ENCODE measurements at regions not wholly inside any gene's neighbourhood (a gene's known extent, or its start where the extent isn't known, plus 50 kb on each side); places are given as distances from the start of the nearest gene placed in this dataset.

GRCh38 chr11:127304634-127305033, 304.1 kb upstream of the KIRREL3 start:
- no peak for DNase-seq (ENCODE audit: low spot score)

DNA sequence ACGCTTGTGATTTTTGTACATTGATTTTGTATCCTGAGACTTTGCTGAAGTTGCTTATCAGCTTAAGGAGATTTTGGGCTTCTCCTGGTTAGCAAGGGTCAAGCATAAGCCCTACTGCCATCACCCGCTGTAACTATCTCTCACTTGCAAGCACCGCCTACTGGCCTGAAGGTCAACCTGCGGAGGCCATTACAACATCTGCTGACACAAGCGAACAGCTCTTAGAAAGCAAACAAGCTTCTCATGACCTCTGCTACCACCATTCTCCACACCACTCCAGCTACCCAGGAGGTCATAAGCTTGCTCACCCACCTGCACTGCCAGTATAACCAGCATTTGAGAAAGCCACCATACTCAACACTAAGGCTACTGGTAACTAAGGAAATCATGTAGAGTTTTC, 288.4 kb upstream of the KIRREL3 start:
- DNase-seq (ENCODE audit: low spot score): no peak

DNA sequence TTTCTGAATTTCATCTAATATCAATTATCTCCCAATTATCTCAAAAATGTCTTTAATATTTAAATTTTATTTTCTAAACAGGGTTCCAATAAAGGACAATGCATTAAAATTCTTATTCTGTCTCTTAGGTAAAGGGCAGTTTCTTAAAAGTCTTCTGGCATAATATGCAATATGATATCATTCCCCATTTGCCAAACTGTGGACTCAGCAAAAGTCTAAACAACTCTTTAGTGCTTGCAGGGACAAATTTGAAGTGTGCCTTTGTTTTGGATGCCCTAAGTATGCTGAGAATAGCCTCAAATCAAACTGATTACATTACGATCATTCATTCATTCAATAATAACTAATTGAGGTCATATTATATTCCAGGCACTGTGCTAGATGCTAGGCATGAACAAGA, 281.0 kb upstream of the KIRREL3 start:
- no peak for DNase-seq (ENCODE audit: low spot score)

DNA sequence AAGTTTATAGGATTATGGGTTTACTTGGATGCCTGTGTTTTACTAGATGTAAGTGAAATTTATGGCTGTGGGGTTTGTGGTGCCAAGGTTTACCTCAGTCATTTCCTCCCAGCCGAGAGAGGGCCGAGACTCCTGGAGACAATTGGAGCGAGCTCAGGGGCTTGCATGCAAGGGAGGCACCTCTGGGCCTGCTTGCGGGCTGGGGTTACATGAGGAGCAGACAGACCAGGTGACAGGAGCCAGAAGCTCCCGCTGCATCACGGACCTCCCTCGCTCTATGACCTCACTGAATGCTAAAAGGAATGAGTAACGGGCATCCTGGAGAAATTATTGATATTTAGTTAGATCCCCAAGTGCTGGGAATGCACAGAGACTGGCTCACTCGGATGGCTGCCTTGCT, 275.2 kb upstream of the KIRREL3 start:
- no peak for DNase-seq (ENCODE audit: low spot score)

DNA sequence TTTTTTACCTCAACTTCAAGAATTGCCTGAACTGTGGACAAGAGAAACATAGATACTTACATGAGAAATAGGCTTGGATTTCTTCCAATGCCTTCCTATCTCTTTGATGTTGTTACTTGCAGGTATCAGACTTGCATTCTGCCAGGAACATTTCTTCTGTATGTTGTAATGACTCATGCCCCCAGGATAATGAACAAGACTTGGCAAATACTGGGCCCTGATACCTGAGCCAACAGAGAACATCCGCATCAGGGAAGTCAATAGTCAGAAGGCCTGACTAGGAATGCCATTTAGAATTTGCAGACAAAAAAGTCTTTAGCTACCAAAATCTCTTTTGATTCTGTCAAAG, 273.7 kb upstream of the KIRREL3 start:
- peak; percentile 17 for DNase-seq (ENCODE audit: low spot score)

- no peak for DNase-seq (ENCODE audit: low spot score)
Observed at GRCh38 chr11:127273593-127274327, 273.2 kb upstream of the KIRREL3 start.

DNA sequence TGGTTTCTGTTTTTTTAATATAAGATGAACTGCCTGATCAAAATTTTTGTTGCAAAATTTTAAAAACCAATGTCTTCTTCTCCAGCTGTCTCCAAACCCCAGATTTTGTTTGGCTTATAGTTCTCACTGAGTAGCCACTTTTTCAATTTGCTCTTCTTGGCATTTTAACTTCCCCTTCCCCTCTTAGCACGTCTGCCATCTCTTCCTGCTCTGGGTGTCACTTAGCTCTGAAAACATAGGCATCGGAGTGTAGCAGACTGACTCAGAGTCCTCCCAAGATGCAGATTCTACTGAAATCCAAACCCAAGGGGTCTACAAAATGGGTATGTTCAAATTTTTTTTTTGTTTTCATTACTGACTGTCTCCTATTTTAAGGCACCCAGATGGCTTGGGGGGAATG, 270.3 kb upstream of the KIRREL3 start:
- no peak for DNase-seq (ENCODE audit: low spot score)

GRCh38 chr11:127269911-127270310, 269.3 kb upstream of the KIRREL3 start:
- DNase-seq (ENCODE audit: low spot score): no peak

DNA sequence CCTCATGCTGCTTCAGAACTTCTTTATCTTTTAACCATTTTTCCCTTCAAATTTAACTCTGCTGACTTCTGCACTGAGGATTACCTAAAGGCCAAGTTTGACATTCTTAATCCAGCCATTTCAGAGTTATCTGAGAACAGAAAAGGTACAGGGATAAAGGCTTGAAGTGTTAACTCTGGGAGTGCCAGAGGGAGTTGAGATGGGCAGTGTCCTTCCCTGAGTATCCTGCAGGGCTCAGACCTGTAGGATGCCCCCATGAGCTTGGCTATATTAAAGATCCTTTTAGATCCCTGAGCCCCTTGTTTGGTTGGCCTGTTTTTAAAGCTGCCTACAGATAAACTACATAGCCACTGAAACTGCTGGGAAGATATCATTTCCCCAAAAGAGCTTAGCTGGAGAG, 268.4 kb upstream of the KIRREL3 start:
- no peak for DNase-seq (ENCODE audit: low spot score)

DNA sequence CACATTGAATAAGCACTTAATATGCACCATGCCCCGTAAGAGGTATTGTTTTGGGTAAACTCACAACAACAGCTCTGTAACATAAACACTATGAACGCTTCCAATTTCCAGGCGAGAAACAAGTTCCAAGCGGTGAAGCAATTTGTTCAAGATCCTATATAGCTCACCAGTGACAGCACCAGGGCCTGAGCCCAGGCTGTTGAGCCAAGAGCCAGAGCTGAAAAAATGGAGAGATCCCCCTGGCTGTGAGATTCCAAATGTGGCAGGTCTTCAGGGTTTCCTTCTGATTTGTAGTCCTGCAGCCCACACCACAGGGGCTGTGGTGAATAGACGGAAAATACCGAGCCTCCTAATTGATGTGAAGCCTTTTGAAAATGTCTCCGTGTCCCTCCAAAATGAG, 268.0 kb upstream of the KIRREL3 start:
- no peak for DNase-seq (ENCODE audit: low spot score)

DNA sequence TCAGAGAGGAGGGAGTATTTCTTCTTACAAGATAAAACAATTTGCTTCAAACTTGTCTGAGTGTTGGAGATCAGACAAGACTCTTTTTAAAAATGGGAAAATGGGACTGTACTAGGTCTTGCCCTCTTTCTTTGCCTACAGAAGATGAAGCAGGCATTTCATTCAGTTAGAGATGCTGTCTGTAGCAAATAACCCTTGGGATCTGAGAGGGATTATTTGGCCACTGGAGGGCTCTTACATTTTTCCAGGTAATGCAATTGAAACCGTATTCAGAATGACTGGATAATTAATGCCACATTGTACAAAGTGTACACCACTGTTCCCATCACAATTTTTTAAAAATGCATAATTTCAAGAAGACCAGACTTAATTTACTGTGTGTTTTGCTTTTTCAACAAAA, 258.5 kb upstream of the KIRREL3 start:
- DNase-seq (ENCODE audit: low spot score): no peak

GRCh38 chr11:127255209-127255608, 254.6 kb upstream of the KIRREL3 start:
- DNase-seq (ENCODE audit: low spot score): no peak

DNA sequence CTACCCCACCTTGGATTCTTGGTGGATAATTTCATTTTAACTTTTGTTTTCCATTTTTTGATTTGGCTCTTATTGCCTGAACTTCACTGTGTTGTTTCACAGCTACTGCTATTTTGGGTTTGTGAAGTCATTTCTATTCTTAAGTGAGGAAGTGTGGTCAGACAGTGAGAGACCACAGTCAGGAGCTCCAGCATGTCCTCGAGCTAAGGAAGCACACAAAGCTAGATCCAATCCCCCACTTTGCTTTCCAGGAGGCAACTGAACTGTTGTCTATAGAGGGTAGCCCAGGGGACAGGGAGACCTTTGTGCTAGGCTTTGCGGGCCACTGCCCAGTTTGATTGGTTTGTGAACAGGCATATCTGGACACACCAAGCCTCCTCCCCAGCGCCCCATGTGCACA, 251.8 kb upstream of the KIRREL3 start:
- no peak for DNase-seq (ENCODE audit: low spot score)

DNA sequence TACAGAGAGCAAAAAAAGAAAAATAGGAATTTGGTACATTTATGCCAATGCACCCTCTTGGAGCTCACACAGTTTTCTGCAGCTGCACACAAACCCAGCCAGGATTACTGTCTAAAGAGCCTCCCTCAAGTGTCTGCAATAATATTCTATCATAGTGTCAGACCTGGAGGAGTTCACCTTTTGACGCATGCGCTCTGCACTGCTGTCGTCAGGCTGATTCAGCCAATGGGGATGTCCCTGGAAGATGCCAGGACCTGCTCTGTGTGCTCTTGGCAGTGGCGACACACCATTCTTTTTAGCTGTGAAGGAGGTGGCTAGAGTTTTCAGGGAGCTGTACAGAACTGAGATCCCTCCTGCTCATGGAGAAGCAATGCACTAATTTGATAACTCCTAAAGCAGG, 249.0 kb upstream of the KIRREL3 start:
- peak; percentile 17 for DNase-seq (ENCODE audit: low spot score)

- DNase-seq (ENCODE audit: low spot score): no peak
Observed at GRCh38 chr11:127248476-127248875, 247.9 kb upstream of the KIRREL3 start.

- DNase-seq (ENCODE audit: low spot score): no peak
Observed at GRCh38 chr11:127247261-127247851, 246.8 kb upstream of the KIRREL3 start.

DNA sequence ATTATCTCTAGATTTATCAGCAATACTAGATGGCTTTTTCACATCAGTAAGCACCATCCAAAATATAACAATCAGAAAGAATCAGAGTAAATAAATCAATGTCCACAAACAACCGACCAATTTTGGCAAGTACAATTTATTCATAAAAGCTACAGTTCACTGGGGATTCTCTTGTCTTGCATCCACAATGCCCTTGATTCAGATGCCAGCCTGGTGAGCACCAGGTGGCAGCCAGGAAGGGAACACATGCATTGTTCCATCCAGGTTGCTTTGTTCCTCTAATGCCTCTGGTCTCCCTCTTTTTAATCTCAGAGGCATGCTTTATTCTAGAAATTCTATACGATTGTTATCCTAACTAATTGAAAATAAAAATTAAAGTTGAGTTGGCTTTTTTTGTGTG, 242.1 kb upstream of the KIRREL3 start:
- DNase-seq (ENCODE audit: low spot score): no peak

DNA sequence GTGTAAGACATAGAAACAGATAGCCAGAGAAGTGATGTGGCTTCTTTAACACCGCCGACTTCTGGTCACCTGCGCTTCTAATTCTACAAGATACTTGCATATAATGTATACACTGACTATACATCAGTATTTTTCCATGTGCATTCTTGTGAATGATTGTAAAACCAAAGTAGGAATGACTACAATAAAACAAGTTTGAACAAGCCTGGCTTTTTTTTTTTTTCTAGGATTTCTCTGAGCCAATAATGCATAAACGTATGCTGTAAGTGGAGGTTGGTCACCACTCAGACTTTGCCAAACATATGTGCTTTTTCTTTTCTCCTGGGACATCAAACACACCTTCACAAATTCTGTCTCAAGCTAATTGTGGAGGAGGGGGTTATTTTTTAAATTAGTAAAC, 237.8 kb upstream of the KIRREL3 start:
- no peak for DNase-seq (ENCODE audit: low spot score)

DNA sequence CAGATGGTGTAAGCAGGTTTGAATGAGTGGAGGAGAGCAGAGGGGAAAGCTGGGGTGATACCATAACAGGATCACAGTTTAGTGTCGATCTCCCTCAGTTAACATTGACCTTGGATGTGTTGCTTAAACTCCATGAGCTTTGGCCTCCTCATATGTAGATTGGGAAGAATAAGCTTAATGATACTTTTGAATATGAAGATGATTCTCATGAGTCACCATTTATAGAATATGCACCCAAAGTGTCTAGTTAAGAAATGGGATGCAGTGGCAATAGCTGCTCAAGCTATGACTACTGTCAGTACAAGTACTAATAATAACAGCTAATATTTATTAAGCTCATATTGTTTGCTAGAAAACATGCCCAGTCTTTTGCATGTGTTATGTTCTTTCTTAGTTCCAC, 236.2 kb upstream of the KIRREL3 start:
- DNase-seq (ENCODE audit: low spot score): no peak

GRCh38 chr11:127233998-127234397, 233.4 kb upstream of the KIRREL3 start:
- DNase-seq (ENCODE audit: low spot score): no peak

GRCh38 chr11:127230392-127230791, 229.8 kb upstream of the KIRREL3 start:
- no peak for DNase-seq (ENCODE audit: low spot score)

DNA sequence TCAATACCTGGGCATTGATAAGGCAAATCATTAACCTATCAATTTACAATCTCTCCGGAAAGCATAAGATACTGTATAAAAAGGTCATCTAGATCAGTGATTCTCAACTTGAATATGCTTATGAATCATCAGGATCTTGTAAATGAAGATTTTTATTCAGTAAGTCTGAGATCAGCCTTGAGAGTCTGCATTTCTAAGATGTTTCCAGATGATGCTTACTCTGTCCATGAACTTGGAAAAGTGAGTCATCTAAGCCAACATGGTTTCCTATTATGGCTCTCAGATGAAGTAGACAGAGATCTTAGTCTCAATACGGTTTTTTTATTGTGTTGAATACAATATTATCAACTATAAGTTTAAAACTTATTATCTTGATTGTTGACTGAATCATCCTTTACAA, 226.4 kb upstream of the KIRREL3 start:
- no peak for DNase-seq (ENCODE audit: low spot score)

DNA sequence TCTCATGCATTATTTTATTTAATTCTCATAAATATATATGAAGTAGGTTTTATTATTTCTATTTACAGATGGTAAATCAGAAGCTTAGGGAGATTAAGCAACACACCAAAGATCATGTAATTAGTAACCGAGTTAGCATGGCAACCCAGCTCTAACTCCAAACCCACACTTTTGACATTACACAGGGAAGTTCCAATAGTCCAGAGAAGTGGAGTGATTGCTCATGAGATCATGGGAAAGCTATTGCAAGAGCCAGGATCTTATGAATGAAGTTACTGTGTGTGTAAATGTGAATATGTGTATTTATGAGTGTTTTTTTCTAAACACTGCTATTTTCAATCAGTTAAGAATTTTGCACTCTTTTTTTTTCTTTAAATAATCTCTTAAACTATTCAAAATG, 225.8 kb upstream of the KIRREL3 start:
- no peak for DNase-seq (ENCODE audit: low spot score)

DNA sequence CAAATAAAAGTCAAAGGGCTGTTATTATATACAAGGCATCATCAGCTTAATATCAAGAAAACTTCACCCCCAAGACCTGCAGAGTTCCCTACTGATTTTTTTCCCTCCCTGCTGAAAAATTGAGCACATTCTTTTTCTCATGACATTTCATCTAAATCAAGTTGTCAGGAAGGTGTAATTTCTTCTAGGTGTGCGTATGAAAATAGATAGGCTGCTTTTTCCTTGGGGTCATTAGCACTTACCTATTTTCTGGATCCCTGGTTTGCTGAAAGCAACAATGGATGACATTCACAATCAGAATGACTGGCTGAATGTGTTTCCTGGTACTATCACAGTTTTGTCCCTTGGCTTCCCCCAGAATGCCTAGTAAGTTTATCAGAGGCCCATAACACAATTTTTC, 225.0 kb upstream of the KIRREL3 start:
- DNase-seq (ENCODE audit: low spot score): no peak

Measured in SW480 (cell line).